Upper lobe of left lung (tissue), 6 donors: ENCODE measurements at regions not wholly inside any gene's neighbourhood (a gene's known extent, or its start where the extent isn't known, plus 50 kb on each side); places are given as distances from the start of the nearest gene placed in this dataset.

ENCODE experiments used
- ATAC-seq, 2 donors: fragments of 200-7000 bp; cut with Tn5 transposase; one replicate each; pipeline ENCODE4 v1.9.1; 2022; ENCODE audit warnings: mild to moderate bottlenecking in 2 of 2, moderate library complexity in 2 of 2; ENCODE audit not compliant: low FRiP score in 2 of 2
- DNase-seq, 2 donors: peaks; one replicate each; pipeline ENCODE4 v3.0.0-alpha.2; 2019 to 2020
- H3K27ac ChIP-seq, 4 donors: fragments of 200-600 bp; sonication (generic); one replicate each; pipeline ENCODE4 v1.5.1; 2016 to 2019
- H3K27me3 ChIP-seq, 4 donors: fragments of 200-600 bp; sonication (generic); one replicate each; pipeline ENCODE4 v1.5.1; 2017 to 2019
- H3K36me3 ChIP-seq, 4 donors: fragments of 200-600 bp; sonication (generic); one replicate each; pipeline ENCODE4 v1.5.1; 2016 to 2019
- H3K4me1 ChIP-seq, 4 donors: fragments of 200-600 bp; sonication (generic); one replicate each; pipeline ENCODE4 v1.5.1; 2018 to 2019
- H3K4me3 ChIP-seq, 4 donors: fragments of 200-600 bp; sonication (generic); one replicate each; pipeline ENCODE4 v1.5.1; 2017 to 2019; ENCODE audit warnings: mild to moderate bottlenecking in 2 of 4, moderate library complexity in 1 of 4
- H3K9me3 ChIP-seq, 4 donors: fragments of 200-600 bp; sonication (generic); one replicate each; pipeline ENCODE4 v1.5.1; 2018 to 2019
- CTCF ChIP-seq, 6 experiments: fragments of 450-650 bp in 4 of 6; fragments of 200-600 bp in 2 of 6; sonication (generic) in 2 of 6; IDR thresholded peaks; one replicate each; pipeline ENCODE4 v1.5.1; 2016 to 2019; ENCODE audit warnings: antibody characterized with exemption in 6 of 6
- EP300 ChIP-seq, 4 donors: sonication (generic); formaldehyde crosslinking; IDR thresholded peaks; one replicate each; pipeline ENCODE4 v1.5.1; 2017; ENCODE audit warnings: antibody characterized with exemption in 4 of 4, control low read depth in 2 of 4
- POLR2A ChIP-seq, 4 donors: fragments of 450-650 bp; IDR thresholded peaks; one replicate each; pipeline ENCODE4 v1.5.1; 2016 to 2017; ENCODE audit warnings: antibody characterized with exemption in 4 of 4, mild to moderate bottlenecking in 2 of 4
- POLR2AphosphoS5 ChIP-seq, 2 donors: sonication (generic); formaldehyde crosslinking; IDR thresholded peaks; one replicate each; pipeline ENCODE4 v1.5.1; 2017; ENCODE audit warnings: antibody characterized with exemption in 2 of 2
- WGBS, 2 donors: methylation state at CpG; one replicate each; pipeline ENCODE4 v1.1.5; 2017 to 2018; 5-methylcytosine and 5-hydroxymethylcytosine counted together
- donor health status: DM: no; HTN: no; CAD: no; lungs with moderate emphysema.
- donor health status: DM: no; HTN: yes; CAD: no; lungs with severe emphysema.

GRCh38 chr2:221831051-221831450 is 258.9 kb upstream of the EPHA4 start:
- TF ChIP-seq EP300 (IDR thresholded peaks at IDR 0.05) (no peak), POLR2A (IDR thresholded peaks at IDR 0.05) (no peak), POLR2AphosphoS5 (IDR thresholded peaks at IDR 0.05) (no peak), CTCF (IDR thresholded peaks at IDR 0.05) (no peak)
- DNase-seq (no peak), ATAC-seq (no peak)
- Histone ChIP-seq H3K4me1 (no peaks in the 10 kb centered on the region), H3K4me3 (no peak overlapping the region), H3K9me3 (no peaks in the 10 kb centered on the region), H3K27me3 (no peaks in the 10 kb centered on the region), H3K36me3 (no peaks in the 10 kb centered on the region), H3K27ac (no peak overlapping the region)
- WGBS, 2 donors: 87 to 95% methylated on average over 2 of the region's 2 CpGs

- H3K27ac ChIP-seq: no peak overlapping the region
- no peak overlapping the region for H3K4me3 ChIP-seq
- TF ChIP-seq POLR2A (IDR thresholded peaks at IDR 0.05): no peak
- WGBS, 2 donors: 73 to 77% methylated on average over 2 of the region's 2 CpGs
- no peaks in the 10 kb centered on the region for H3K9me3 ChIP-seq
- no peaks in the 10 kb centered on the region for H3K27me3 ChIP-seq
- H3K36me3 ChIP-seq: no peaks in the 10 kb centered on the region
- no peaks in the 10 kb centered on the region for H3K4me1 ChIP-seq
- DNase-seq: no peak
- no peak for ATAC-seq
Observed at GRCh38 chr2:221822416-221822815, 250.3 kb upstream of the EPHA4 start.

GRCh38 chr2:221818616-221819320 is 246.7 kb upstream of the EPHA4 start:
- TF ChIP-seq POLR2AphosphoS5 (IDR thresholded peaks at IDR 0.05) (no peak), CTCF (IDR thresholded peaks at IDR 0.05) (no peak), POLR2A (IDR thresholded peaks at IDR 0.05) (no peak), EP300 (IDR thresholded peaks at IDR 0.05) (no peak)
- WGBS, 2 donors: 69 to 76% methylated on average over 9 of the region's 9 CpGs
- Histone ChIP-seq H3K36me3 (no peaks in the 10 kb centered on the region), H3K4me3 (no peak overlapping the region), H3K4me1 (no peaks in the 10 kb centered on the region), H3K9me3 (no peaks in the 10 kb centered on the region), H3K27me3 (no peaks in the 10 kb centered on the region), H3K27ac (no peak overlapping the region)
- ATAC-seq (no peak), DNase-seq (no peak)

- 84 to 94% methylated on average over 3 of the region's 3 CpGs for WGBS, 2 donors
Observed at GRCh38 chr2:221817878-221818277, 245.8 kb upstream of the EPHA4 start.

GRCh38 chr2:221817052-221817451 is 244.9 kb upstream of the EPHA4 start:
- ATAC-seq (no peak), DNase-seq (no peak)
- H3K27ac ChIP-seq: no peak overlapping the region
- no peak for TF ChIP-seq EP300 (IDR thresholded peaks at IDR 0.05)
- TF ChIP-seq POLR2AphosphoS5 (IDR thresholded peaks at IDR 0.05): no peak
- TF ChIP-seq POLR2A (IDR thresholded peaks at IDR 0.05): no peak
- no peak for TF ChIP-seq CTCF (IDR thresholded peaks at IDR 0.05)
- H3K4me3 ChIP-seq: no peak overlapping the region
- no peaks in the 10 kb centered on the region for H3K27me3 ChIP-seq
- no peaks in the 10 kb centered on the region for H3K9me3 ChIP-seq
- WGBS, 2 donors: 91 to 94% methylated on average over 4 of the region's 4 CpGs
- H3K36me3 ChIP-seq: no peaks in the 10 kb centered on the region
- no peaks in the 10 kb centered on the region for H3K4me1 ChIP-seq

More at GRCh38 chr2:221817878-221818277, 245.8 kb upstream of the EPHA4 start:
- Histone ChIP-seq H3K4me1 (no peaks in the 10 kb centered on the region), H3K27me3 (no peaks in the 10 kb centered on the region), H3K4me3 (no peak overlapping the region), H3K9me3 (no peaks in the 10 kb centered on the region), H3K36me3 (no peaks in the 10 kb centered on the region), H3K27ac (no peak overlapping the region)
- DNase-seq: no peak
- TF ChIP-seq CTCF (IDR thresholded peaks at IDR 0.05) (no peak), EP300 (IDR thresholded peaks at IDR 0.05) (no peak), POLR2A (IDR thresholded peaks at IDR 0.05) (no peak), POLR2AphosphoS5 (IDR thresholded peaks at IDR 0.05) (no peak)
- ATAC-seq: no peak
